ENCODE measurements at regions not wholly inside any gene's neighbourhood (a gene's known extent, or its start where the extent isn't known, plus 50 kb on each side); places are given as distances from the start of the nearest gene placed in this dataset.
A peak's percentile ranks its signal among the peaks of the same experiment; 100 is the strongest.

DNA sequence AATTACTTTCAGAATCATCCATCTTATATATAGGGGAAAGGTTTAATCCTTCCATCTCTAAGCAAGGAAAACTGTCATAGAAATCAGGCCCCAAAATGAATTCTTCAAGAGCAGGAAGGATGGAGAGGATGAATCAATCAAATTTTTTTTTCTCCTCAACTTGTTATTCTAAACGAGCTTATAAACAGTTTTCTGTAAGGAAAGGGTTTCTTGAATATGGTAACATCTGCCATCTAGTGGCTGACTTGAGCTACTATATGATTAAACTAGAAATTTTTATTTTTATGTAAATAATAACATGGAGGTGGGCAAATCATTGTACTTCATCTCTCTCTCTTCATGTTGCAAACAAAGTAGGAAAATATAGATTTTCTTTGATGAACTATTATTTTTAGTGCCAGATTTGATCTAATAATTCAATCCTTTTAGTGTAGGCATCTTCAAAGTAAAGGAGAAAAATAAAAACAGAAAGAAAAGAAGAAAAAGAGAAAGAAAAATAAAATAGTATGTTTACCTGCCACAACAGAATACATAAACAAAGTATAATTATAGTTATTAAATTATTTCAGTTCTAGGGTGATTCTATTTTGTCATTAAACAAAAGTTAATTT lies 146.6 kb downstream of the SERPINI1 start:
- Mint-ChIP-seq H3K4me1 (ENCODE audit: low read depth) (peaks cover 2% of the 10 kb centered on the region), H3K27me3 (ENCODE audit: low read depth) (peaks cover 49% of the 10 kb centered on the region), H3K36me3 (ENCODE audit: low read depth) (no peaks in the 10 kb centered on the region), H3K27ac (ENCODE audit: unreplicated experiment) (no peak overlapping the region), H3K4me3 (ENCODE audit: unreplicated experiment) (no peak overlapping the region), H3K9me3 (ENCODE audit: low read depth) (no peaks in the 10 kb centered on the region)
- DNase-seq (ENCODE audit: low spot score), result no peak
- peak; percentile 92 for TF ChIP-seq CTCF (IDR thresholded peaks at IDR 0.05)

DNA sequence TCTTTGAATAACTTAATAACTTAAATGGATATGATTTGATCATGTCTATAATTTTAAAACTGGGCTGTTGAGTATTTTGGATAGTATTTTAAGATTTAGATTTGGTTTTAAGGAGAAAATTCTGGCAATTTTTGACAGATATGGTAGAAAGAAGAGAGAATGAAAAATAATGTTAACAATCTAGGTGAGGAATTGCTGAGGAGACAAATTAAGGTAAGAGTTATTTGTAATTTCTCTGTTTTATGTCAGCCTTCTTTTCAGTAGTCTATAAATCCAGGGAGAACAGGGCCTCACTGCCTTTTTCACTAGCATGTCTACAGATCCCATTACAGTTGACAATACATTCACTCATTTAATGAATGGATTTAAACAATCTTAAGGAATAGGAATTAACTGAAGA lies 144.7 kb downstream of the SERPINI1 start:
- peaks cover 47% of the 10 kb centered on the region for H3K27me3 Mint-ChIP-seq (ENCODE audit: low read depth)
- H3K36me3 Mint-ChIP-seq (ENCODE audit: low read depth), result no peaks in the 10 kb centered on the region
- H3K27ac Mint-ChIP-seq (ENCODE audit: unreplicated experiment), result no peak overlapping the region
- no peak for TF ChIP-seq CTCF (IDR thresholded peaks at IDR 0.05)
- DNase-seq (ENCODE audit: low spot score), result no peak
- H3K9me3 Mint-ChIP-seq (ENCODE audit: low read depth), result no peaks in the 10 kb centered on the region
- H3K4me1 Mint-ChIP-seq (ENCODE audit: low read depth), result peaks cover 5% of the 10 kb centered on the region
- no peak overlapping the region for H3K4me3 Mint-ChIP-seq (ENCODE audit: unreplicated experiment)

DNA sequence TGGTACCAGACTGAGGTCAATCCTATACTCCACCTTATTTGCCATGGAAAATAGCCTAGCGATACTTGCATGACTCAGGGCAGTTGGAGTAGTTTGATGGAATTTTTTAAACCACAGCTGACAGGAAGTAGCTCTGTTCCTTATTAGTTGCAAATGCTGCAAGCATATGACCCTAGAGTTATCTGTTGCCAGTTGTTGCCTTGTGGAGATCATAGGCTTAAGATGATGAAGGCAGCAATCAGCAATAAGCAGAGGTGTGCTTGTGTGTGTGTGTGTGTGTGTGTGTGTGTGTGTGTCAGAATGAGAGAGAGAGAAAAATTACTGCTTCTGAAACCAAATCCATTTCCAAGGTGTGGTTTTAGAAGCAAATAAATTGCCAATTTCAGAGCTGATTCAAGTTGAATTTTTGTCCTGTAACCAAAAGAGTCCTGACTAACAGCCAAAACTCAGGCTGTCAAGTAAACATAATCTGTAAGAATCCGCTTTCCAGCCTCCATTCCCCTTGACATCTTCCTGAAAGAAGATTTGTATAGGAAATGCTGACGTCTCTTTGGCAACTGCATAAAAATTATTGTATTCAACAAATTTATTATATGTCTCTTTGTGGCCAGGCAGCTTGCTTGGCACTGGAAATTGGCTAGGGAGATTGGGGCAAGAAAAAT lies 141.2 kb downstream of the SERPINI1 start:
- H3K4me3 Mint-ChIP-seq (ENCODE audit: unreplicated experiment), result no peak overlapping the region
- no peaks in the 10 kb centered on the region for H3K36me3 Mint-ChIP-seq (ENCODE audit: low read depth)
- H3K27ac Mint-ChIP-seq (ENCODE audit: unreplicated experiment), result no peak overlapping the region
- DNase-seq (ENCODE audit: low spot score), result no peak
- H3K9me3 Mint-ChIP-seq (ENCODE audit: low read depth), result no peaks in the 10 kb centered on the region
- no peak for TF ChIP-seq CTCF (IDR thresholded peaks at IDR 0.05)
- H3K27me3 Mint-ChIP-seq (ENCODE audit: low read depth), result peaks cover 35% of the 10 kb centered on the region
- peaks cover 5% of the 10 kb centered on the region for H3K4me1 Mint-ChIP-seq (ENCODE audit: low read depth)
